MV-4-11 (cell line): ENCODE measurements at regions not wholly inside any gene's neighbourhood (a gene's known extent, or its start where the extent isn't known, plus 50 kb on each side); places are given as distances from the start of the nearest gene placed in this dataset.
"Not testable (repeated sequence)": the region's sequence is repeated elsewhere in the genome, so short reads cannot be mapped to it uniquely, and the experiment has no call there.

ENCODE experiments used
- DNase-seq: peaks from one replicate; lab custom pipeline; 2025; lab: John Stamatoyannopoulos, UW

- no peak for DNase-seq
These were observed 526.0 kb downstream of the CCSER2 start for GRCh38 chr10:84854439-84854838.

GRCh38 chr10:84860855-84861254 is 532.5 kb downstream of the CCSER2 start:
- DNase-seq: no peak

GRCh38 chr10:84862551-84862950 is 534.2 kb downstream of the CCSER2 start:
- DNase-seq: no peak

GRCh38 chr10:84863675-84864074 is 535.3 kb downstream of the CCSER2 start:
- no peak for DNase-seq

GRCh38 chr10:84876116-84876999 is 548.0 kb downstream of the CCSER2 start:
- no peak for DNase-seq

- DNase-seq: no peak
These were observed 551.6 kb downstream of the CCSER2 start for GRCh38 chr10:84879991-84880390.

- not testable (repeated sequence) for DNase-seq
These were observed 553.3 kb downstream of the CCSER2 start for GRCh38 chr10:84881696-84882095.

- DNase-seq: peak; percentile 48
These were observed 562.3 kb downstream of the CCSER2 start for GRCh38 chr10:84890706-84891105.

- DNase-seq: no peak
These were observed 563.2 kb downstream of the CCSER2 start for GRCh38 chr10:84891631-84892030.

GRCh38 chr10:84895541-84895940 is 567.2 kb downstream of the CCSER2 start:
- DNase-seq: no peak

GRCh38 chr10:84896909-84897308 is 568.5 kb downstream of the CCSER2 start:
- no peak for DNase-seq

GRCh38 chr10:84899268-84899667 is 570.9 kb downstream of the CCSER2 start:
- no peak for DNase-seq

- no peak for DNase-seq
These were observed 571.8 kb downstream of the CCSER2 start for GRCh38 chr10:84900141-84900540.

- DNase-seq: no peak
These were observed 573.5 kb downstream of the CCSER2 start for GRCh38 chr10:84901885-84902284.

GRCh38 chr10:84902553-84902952 is 574.2 kb downstream of the CCSER2 start:
- no peak for DNase-seq

GRCh38 chr10:84903320-84903719 is 574.9 kb downstream of the CCSER2 start:
- DNase-seq: no peak

GRCh38 chr10:84907461-84908009 is 579.1 kb downstream of the CCSER2 start:
- no peak for DNase-seq

- no peak for DNase-seq
These were observed 580.1 kb downstream of the CCSER2 start for GRCh38 chr10:84908491-84908890.

- DNase-seq: no peak
These were observed 593.3 kb downstream of the CCSER2 start for GRCh38 chr10:84921701-84922100.

GRCh38 chr10:84924131-84924530 is 595.7 kb downstream of the CCSER2 start:
- DNase-seq: no peak

- DNase-seq: no peak
These were observed 597.1 kb downstream of the CCSER2 start for GRCh38 chr10:84925495-84925894.

- DNase-seq: no peak
These were observed 605.0 kb downstream of the CCSER2 start for GRCh38 chr10:84933402-84933801.

GRCh38 chr10:84935772-84936171 is 607.4 kb downstream of the CCSER2 start:
- no peak for DNase-seq
